ENCODE measurements at regions not wholly inside any gene's neighbourhood (a gene's known extent, or its start where the extent isn't known, plus 50 kb on each side); places are given as distances from the start of the nearest gene placed in this dataset.
"Not testable (repeated sequence)": the region's sequence is repeated elsewhere in the genome, so short reads cannot be mapped to it uniquely, and the experiment has no call there.

DNA sequence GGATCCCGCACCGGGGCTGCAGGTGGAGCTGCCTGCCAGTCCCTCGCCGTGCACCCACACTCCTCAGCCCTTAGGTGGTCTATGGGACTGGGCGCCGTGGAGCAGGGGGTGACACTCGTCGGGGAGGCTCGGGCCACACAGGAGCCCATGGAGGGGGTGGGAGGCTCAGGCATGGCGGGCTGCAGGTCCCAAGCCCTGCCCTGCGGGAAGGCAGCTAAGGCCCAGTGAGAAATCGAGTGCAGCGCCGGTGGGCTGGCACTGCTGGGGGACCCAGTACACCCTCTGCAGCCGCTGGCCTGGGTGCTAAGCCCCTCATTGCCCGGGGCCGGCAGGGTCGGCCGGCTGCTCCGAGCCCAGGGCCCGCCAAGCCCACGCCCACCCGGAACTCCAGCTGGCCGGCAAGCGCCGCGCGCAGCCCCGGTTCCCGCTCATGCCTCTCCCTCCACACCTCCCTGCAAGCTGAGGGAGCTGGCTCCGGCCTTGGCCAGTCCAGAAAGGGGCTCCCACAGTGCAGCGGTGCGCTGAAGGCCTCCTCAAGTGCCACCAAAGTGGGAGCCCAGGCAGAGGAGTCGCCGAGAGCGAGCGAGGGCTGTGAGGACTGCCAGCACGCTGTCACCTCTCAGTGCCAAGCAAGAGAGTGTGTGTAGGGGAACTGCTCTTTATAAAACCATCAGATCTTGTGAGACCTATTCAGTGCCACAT lies 845.1 kb downstream of the CDH18 start:
- FAIRE-seq: not testable (repeated sequence)

DNA sequence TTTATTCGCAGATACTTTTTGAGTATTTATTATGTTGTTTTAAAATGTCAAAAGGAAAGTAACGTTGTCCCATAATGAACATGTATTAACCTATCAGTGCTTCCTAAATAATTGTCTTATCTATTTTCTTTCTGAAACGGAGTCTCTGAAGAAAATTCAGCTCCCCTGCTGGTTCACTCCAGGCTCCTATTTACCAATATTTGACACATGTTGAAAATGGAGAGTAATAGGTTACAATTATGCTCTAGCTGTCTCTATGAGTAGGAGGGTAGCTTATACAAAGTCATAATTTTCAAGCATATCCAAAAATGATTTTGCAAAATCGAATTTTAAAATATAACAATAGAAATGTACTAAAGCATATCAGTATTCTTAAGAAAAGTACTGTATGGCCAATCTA lies 844.1 kb downstream of the CDH18 start:
- FAIRE-seq: no peak

DNA sequence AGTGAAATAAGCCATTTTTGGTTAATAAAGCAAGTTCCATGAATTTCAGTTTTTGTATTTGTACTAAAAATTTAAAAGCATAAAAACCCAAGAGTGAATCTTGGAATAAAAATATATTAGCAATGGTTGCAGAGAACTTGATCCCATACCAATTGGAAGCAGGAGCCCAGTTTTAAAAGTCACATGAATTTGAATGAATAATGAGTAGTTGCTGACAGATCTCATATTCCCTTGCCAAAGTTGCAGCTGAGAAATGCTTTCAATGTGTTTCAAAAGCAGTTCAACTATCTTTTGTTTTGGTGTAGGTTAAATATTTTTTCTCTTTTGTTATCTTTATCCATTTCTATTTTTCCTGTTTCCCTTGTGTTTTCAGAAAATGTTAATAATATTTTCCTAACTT lies 818.6 kb downstream of the CDH18 start:
- FAIRE-seq: no peak

DNA sequence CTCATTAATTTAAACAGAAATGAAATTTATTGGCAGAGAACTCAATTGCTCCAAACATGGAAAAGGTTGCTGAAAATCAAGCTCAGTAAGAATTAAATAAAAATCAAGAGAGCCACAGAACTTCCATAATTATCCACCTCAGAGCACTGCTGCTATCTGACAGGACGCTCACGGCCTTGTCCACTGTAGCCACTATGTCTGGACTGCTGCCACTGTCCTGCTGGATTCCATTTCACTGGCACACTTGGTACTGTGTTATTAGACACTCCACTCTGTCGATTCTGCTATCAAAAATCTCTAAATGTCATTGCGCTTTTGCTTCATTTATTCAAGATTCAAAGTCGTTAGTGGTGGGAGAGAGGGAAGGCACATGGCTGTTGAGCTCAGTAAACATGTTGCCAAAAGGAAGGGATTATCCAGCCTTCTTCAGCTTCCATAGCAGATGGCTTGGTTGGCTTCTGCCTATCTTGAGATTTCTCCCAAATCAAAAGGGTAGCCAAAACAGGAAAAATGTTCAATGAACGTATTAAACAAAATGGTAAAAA lies 815.0 kb downstream of the CDH18 start:
- FAIRE-seq: no peak

DNA sequence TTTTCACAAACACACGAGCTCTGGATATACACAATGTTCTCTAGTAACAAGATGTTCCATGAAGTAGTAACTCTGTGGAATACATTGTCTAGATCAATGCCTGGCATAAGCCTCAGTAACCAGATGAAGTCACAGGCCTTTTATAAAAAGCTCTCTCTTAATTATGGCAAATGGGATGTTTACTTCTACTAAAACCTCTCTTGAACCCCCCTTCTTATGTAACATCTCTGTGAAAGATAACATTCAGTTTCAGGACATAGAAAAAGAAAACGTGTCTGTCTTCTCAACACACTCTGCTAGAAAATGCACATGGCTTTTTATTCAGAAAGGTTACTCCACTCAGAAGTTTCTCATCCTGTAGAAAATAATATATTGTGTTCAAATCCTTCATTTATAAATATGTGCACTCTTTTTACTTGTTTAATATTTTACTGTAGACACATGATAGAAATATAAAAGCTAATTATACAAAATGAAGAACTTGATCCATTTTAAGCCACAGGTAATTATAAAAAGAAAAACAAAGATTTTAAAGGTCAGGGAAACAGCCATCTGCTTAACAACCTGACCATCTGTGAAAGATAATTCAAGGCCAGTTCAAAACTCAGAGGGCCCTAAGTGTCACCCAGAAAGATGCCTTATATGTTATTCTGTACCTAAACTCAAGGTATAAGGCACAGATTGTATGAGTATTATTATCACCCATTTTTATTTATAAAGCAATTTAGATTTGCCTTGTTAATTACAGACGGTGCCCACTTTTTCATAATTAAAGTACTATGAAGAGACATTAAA lies 812.0 kb downstream of the CDH18 start:
- peak; percentile 98 for FAIRE-seq

DNA sequence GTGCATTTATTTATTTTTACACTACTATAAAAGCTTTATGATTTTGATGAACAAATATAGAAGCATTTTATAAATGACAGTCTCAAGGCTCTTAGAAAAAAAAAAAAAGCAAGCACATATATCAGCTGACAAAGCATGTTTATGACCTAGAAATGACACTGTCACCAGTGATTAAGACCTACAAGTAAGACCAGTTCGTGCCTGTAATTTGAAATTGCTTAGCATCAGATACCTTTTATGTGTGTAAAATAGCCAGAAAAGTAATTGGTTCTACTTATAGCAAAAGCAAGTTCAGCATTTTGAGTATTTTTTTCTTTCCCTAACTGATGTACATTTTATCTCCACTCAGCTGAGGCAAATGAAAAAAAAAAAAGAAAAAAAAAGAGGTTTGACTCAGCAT lies 808.4 kb downstream of the CDH18 start:
- peak; percentile 100 for FAIRE-seq

DNA sequence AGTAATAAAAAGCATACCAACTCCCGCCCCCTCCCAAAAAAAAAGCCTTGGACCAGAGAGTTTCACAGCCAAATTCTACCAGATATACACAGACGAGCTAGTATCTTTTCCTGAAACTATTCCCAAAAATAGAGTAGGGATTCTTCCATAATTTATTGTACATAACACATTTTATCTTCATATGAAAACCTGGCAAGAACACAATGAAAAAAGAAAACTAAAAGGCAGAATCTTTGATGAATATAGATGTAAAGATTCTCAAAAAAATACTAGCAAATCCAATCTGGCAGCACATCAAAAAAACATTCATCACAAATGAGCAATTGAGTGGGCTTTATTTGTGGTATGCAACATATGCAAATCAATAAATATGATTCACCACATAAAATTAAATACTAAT lies 798.8 kb downstream of the CDH18 start:
- no peak for FAIRE-seq

GRCh38 chr5:19193631-19194030 lies 794.4 kb downstream of the CDH18 start:
- no peak for FAIRE-seq

GRCh38 chr5:19196631-19197030 lies 791.4 kb downstream of the CDH18 start:
- no peak for FAIRE-seq

DNA sequence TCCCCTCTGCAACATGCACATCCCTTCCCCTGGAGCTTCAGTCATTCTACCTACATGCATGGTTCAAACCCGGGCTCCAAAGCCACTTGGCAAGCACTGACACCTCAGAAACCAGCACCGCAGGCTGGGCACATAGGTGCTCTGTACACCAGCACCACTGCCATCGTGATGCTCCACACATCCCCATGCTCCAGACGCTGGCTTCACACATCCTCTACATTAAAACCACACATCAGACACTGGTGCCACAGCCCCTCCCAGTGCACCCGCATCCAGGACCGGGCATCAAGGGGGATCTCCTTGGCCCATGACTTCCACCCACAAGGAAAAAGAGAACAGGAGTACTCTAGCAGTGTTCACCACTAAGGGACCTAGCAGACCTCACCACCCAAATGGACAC lies 787.7 kb downstream of the CDH18 start:
- FAIRE-seq: no peak

GRCh38 chr5:19208397-19208796 lies 779.6 kb downstream of the CDH18 start:
- FAIRE-seq: no peak

DNA sequence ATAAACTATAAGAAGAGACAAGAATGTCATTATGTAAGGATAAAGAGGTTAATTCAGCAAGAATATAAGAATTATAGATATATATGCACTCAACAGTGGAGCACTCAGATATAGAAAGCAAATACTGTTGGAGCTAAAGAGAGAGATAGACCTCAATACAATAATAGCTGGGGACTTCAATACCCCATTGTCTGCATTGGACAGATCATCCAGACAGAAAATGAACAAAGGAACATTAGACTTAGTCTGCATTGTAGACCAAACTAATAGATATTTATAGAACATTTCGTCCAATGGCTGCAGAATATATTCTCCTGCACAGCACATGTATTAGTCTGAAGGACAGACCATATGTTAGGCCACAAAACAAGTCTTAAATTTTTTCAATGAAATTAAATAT lies 777.1 kb downstream of the CDH18 start:
- FAIRE-seq: no peak

DNA sequence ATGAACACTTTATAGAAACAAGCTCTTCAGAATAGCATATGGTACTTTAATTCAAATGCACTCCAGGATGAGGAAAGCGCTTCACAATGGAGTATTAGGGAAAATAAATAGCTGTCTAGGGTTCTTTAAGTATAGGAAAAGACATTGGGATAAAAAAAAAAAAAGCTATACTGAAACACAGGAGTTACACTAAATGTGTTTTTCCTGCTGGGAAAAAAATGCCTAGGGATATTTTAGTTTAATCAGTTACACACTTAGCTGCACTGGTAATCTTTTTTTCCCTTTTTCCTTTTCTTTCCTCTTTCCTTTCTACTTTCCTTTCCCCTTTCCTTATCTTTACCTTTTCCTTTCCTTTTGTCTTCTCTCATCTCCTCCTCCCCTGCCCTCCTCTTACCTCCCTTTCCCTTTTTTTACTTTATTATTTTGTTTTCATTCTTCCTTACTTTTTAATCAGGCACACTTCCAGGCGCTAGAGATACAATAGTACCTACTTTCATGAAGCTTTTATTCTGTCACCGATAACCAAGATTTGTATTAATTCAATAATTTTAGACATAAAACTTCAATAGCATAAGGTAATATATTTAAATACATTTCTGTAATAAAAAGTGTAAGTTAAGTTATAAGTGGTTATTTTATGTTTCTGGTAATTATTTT lies 758.7 kb downstream of the CDH18 start:
- no peak for FAIRE-seq

DNA sequence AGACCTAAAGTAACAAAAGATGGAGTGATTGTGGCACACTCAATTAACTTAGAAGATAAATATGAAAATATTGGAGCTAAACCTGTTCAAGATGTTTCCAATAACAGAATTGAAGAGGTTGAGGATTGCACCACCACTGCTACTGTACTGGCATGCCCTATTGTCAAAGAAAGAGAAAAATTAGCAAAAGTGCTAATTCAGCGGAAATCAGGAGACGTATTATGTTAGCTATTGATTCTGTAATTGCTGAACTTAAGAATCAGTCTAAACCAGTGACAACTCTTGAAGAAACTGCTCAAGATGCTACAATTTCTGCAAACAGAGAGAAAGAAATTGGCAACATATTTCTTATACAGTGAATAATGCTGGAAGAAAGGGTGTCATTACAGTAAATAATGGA lies 754.4 kb downstream of the CDH18 start:
- FAIRE-seq: no peak

GRCh38 chr5:19235101-19235584 lies 752.9 kb downstream of the CDH18 start:
- no peak for FAIRE-seq

DNA sequence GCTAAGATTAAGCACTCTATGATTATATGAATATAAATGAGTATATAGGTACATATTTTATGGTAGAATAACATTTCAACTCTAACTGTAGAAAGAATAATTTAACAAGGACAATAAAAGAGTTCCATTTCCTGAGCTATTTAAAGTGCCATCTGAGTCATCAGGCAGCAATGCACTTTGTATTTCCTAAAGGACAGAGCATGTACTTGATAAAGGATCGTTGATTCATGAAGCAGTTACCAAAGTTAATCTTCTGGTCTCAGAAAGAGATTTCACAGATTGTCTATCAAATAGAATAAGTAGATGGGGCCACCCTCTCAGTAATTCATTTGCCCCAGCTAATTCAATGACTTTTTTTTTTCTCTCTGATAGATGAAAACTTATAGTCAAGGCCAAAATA lies 747.8 kb downstream of the CDH18 start:
- peak; percentile 33 for FAIRE-seq

DNA sequence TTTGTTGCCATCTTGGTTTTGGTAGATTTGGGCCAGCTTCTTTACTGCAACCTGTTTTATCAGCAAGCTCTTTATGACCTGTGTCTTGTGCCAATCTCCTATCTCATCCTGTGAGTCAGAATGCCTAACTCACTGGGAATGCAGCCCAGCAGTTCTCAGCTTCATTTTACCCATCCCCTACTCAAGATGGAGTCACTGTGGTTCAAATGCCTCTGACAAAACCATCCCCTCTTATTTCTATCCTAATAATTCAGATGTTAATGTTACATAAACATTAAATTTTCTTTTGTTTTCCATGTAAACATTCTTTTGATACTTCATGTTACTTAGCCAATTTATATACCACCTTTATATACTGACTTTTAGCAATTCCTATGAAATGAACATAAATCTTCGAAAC lies 746.3 kb downstream of the CDH18 start:
- FAIRE-seq: no peak

DNA sequence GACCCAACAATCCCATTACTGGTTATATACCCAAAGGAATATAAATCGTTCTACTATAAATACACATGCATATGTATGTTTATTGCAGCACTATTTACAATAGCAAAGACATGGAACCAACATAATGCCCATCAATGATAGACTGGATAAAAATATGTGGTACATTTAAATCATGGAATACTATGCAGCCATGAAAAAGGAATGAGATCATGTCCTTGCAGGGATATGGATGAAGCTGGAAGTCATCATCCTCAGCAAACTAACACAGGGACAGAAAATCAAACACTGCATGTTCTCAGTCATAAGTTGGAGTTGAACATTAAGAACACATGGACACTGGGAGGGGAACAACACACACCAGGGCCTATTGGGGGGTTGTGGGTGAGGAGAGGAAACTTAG lies 741.8 kb downstream of the CDH18 start:
- not testable (repeated sequence) for FAIRE-seq

GRCh38 chr5:19247302-19247701 lies 740.7 kb downstream of the CDH18 start:
- FAIRE-seq: no peak

DNA sequence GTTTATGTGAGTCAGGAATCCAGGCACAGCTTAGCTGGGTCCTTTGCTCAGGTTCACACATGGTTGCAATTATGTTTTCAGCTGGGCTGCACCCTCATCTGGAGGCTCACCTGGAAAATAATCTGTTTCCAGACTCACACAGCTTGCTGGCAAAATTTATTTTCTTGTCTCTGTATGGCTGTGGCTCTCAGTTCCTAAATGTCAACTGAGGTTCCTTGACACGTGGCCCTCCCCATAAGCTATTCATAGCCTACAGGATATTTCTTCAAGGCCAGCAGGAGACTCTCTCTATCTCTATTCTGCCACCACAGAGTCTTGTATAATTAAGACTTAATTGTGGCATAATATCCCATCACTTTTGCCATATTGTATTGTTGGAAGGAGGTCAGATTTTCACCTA lies 732.0 kb downstream of the CDH18 start:
- FAIRE-seq: no peak

- FAIRE-seq: no peak
Measured at GRCh38 chr5:19258686-19259085, 729.3 kb downstream of the CDH18 start.

DNA sequence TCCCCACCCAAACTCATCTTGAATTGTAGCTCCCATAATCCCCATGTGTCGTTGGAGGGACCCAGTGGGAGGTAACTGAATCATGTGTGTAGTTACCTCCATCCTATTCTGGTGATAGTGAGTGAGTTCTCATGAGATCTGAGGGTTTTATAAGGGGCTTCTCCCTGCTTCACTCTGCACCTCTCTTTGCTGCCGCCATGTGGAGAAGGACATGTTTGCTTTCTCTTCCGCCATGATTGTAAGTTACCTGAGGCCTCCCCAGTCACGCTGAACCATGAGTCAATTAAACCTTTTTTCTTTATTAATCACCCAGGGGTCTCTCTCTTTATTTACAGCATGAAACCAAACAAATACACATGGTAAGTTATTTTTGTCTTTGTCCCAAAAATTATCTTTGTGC lies 726.1 kb downstream of the CDH18 start:
- FAIRE-seq: no peak

GRCh38 chr5:19264821-19265220 lies 723.2 kb downstream of the CDH18 start:
- no peak for FAIRE-seq

DNA sequence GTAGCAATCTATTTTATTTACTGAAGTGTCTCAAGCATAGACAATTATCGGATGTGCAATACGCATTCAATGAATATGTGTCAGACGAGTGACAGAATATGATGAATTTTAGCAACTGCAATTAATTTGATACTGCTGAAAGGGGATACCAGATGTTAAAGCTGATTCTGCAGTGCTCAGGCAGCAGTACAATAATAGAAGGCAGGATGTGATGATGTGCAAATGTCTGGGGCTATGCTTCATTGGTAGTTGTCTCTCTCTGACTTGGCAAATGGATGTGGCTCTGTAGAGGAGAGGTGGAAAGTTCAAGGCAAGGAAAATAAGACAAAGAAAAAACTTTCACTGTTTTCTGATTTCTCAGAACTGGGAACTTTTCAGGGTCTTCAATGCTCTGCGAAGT lies 721.2 kb downstream of the CDH18 start:
- no peak for FAIRE-seq
